OCI-LY7 (cell line): ENCODE measurements at regions not wholly inside any gene's neighbourhood (a gene's known extent, or its start where the extent isn't known, plus 50 kb on each side); places are given as distances from the start of the nearest gene placed in this dataset.

Source experiments
- BruUV-seq: library from RNA; stranded (reverse); fragments of 400-500 nt; replicated peaks from 2 replicates; lab custom pipeline; 2021; lab: Mats Ljungman, UMichigan
- CTCF ChIA-PET: fragments of 300-600 bp; sonication (Branson Sonifier 250); formaldehyde crosslinking; loops from one replicate; lab custom pipeline; 2022; ENCODE audit warnings: antibody characterized with exemption; ENCODE audit not compliant: unreplicated experiment; lab: Charles Lee
- POLR2A ChIA-PET: fragments of 300-600 bp; sonication (Branson Sonifier 250); formaldehyde crosslinking; loops from one replicate; lab custom pipeline; 2022; ENCODE audit warnings: antibody characterized with exemption; lab: Charles Lee
- DNase-seq: peaks from one replicate; pipeline ENCODE4 v3.0.0-alpha.2; 2015; ENCODE audit warnings: low spot score
- H2AFZ ChIP-seq: fragments of 200-600 bp; sonication (generic), shearing (Covaris generic); 2 replicates; pipeline ENCODE4 v1.6.1; 2014; ENCODE audit warnings: mild to moderate bottlenecking, antibody characterized with exemption, low read length, moderate library complexity
- H3K27ac ChIP-seq: fragments of 200-600 bp; sonication (generic); 2 replicates; pipeline ENCODE4 v1.5.1; 2014; ENCODE audit warnings: mixed run types, low read depth, mild to moderate bottlenecking, moderate library complexity, low read length, inconsistent platforms; ENCODE audit not compliant: poor library complexity, severe bottlenecking
- H3K36me3 ChIP-seq: fragments of 200-600 bp; sonication (generic); 2 replicates; pipeline ENCODE4 v1.6.1; 2014; ENCODE audit warnings: mild to moderate bottlenecking, antibody characterized with exemption, low read length, moderate library complexity, mixed read lengths; ENCODE audit not compliant: insufficient read depth
- H3K4me1 ChIP-seq: fragments of 200-600 bp; sonication (generic); 2 replicates; pipeline ENCODE4 v1.5.1; 2014; ENCODE audit warnings: mild to moderate bottlenecking, low read length; ENCODE audit not compliant: insufficient read depth, poor library complexity, severe bottlenecking
- H3K4me2 ChIP-seq: fragments of 200-600 bp; sonication (generic); 2 replicates; pipeline ENCODE4 v1.6.1; 2014; ENCODE audit warnings: mild to moderate bottlenecking, low read length
- H3K4me3 ChIP-seq: fragments of 200-600 bp; sonication (generic); 2 replicates; pipeline ENCODE4 v1.5.1; 2014; ENCODE audit warnings: mild to moderate bottlenecking, low read depth, low read length; ENCODE audit not compliant: poor library complexity, severe bottlenecking
- H3K79me2 ChIP-seq: fragments of 200-600 bp; sonication (generic); 2 replicates; pipeline ENCODE4 v1.6.1; 2016; ENCODE audit warnings: low read depth, mild to moderate bottlenecking, low read length, moderate library complexity, mixed read lengths; ENCODE audit not compliant: insufficient read depth
- H3K9me2 ChIP-seq: fragments of 200-600 bp; sonication (generic); 2 replicates; pipeline ENCODE4 v1.6.1; 2016; ENCODE audit warnings: mild to moderate bottlenecking, low read length, mixed read lengths; ENCODE audit not compliant: insufficient read depth
- H3K9me3 ChIP-seq: fragments of 200-600 bp; sonication (generic); 2 replicates; pipeline ENCODE4 v1.6.1; 2014; ENCODE audit warnings: mild to moderate bottlenecking, mixed run types, low read length, mixed read lengths
- H4K20me1 ChIP-seq: fragments of 200-600 bp; sonication (generic); 2 replicates; pipeline ENCODE4 v1.6.1; 2014; ENCODE audit warnings: mild to moderate bottlenecking, antibody characterized with exemption, low read length, moderate library complexity, mixed read lengths; ENCODE audit not compliant: insufficient read depth
- EZH2phosphoT487 ChIP-seq: fragments of 200-600 bp; sonication (generic); IDR thresholded peaks from 2 replicates; pipeline ENCODE4 v1.6.1; 2018; ENCODE audit warnings: low read depth, borderline replicate concordance, mild to moderate bottlenecking, mixed run types, antibody characterized with exemption, low read length, moderate library complexity, mixed read lengths
- intact Hi-C: fragments of 100-400 bp; cut with micrococcal nuclease; formaldehyde crosslinking; loops from one replicate; pipeline ENCODE4 v1.10.0; 2022; ENCODE audit not compliant: unreplicated experiment
- TF ChIP-seq, protein P1 (sequence below): fragments of 200-600 bp; sonication (generic); conservative IDR thresholded peaks from 2 replicates; pipeline ENCODE4 v1.5.1; 2014; ENCODE audit warnings: mild to moderate bottlenecking, antibody characterized with exemption, low read length, moderate library complexity, mixed read lengths

GRCh38 chr22:48228468-48228867 lies 1466.0 kb downstream of the TBC1D22A start:
- no peaks in the 10 kb centered on the region for H4K20me1 ChIP-seq
- CTCF ChIA-PET = no interaction called here
- H3K4me3 ChIP-seq = no peak overlapping the region
- no peak overlapping the region for H2AFZ ChIP-seq
- H3K9me3 ChIP-seq = peaks cover 11% of the 10 kb centered on the region; the same call in 1 of the 2 replicates
- intact Hi-C loops = no loop called here
- H3K36me3 ChIP-seq = no peaks in the 10 kb centered on the region
- no peak for TF ChIP-seq EZH2phosphoT487
- TF ChIP-seq, protein P1, sequence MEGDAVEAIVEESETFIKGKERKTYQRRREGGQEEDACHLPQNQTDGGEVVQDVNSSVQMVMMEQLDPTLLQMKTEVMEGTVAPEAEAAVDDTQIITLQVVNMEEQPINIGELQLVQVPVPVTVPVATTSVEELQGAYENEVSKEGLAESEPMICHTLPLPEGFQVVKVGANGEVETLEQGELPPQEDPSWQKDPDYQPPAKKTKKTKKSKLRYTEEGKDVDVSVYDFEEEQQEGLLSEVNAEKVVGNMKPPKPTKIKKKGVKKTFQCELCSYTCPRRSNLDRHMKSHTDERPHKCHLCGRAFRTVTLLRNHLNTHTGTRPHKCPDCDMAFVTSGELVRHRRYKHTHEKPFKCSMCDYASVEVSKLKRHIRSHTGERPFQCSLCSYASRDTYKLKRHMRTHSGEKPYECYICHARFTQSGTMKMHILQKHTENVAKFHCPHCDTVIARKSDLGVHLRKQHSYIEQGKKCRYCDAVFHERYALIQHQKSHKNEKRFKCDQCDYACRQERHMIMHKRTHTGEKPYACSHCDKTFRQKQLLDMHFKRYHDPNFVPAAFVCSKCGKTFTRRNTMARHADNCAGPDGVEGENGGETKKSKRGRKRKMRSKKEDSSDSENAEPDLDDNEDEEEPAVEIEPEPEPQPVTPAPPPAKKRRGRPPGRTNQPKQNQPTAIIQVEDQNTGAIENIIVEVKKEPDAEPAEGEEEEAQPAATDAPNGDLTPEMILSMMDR = no peak
- H3K9me2 ChIP-seq = no peaks in the 10 kb centered on the region
- no peak overlapping the region for H3K27ac ChIP-seq
- POLR2A ChIA-PET = no interaction called here
- no peaks in the 10 kb centered on the region for H3K79me2 ChIP-seq
- H3K4me1 ChIP-seq = no peaks in the 10 kb centered on the region
- H3K4me2 ChIP-seq = no peak overlapping the region
- no TSS peak for BruUV-seq
- DNase-seq = no peak

GRCh38 chr22:48227341-48228018 lies 1465.0 kb downstream of the TBC1D22A start:
- Histone ChIP-seq H3K9me3 (peaks cover 7% of the 10 kb centered on the region; the same call in 1 of the 2 replicates), H3K36me3 (no peaks in the 10 kb centered on the region), H3K9me2 (no peaks in the 10 kb centered on the region), H2AFZ (no peak overlapping the region), H4K20me1 (no peaks in the 10 kb centered on the region), H3K79me2 (no peaks in the 10 kb centered on the region), H3K27ac (no peak overlapping the region), H3K4me2 (no peak overlapping the region), H3K4me1 (no peaks in the 10 kb centered on the region), H3K4me3 (no peak overlapping the region)
- TF ChIP-seq, protein P1 = no peak
- TF ChIP-seq EZH2phosphoT487 = no peak
- ChIA-PET CTCF (no interaction called here), POLR2A (no interaction called here)
- intact Hi-C loops = no loop called here
- no TSS peak for BruUV-seq
- DNase-seq = no peak
